Calu3 (cell line): ENCODE measurements at regions not wholly inside any gene's neighbourhood (a gene's known extent, or its start where the extent isn't known, plus 50 kb on each side); places are given as distances from the start of the nearest gene placed in this dataset.

Experiments used
- BruUV-seq: library from RNA; stranded (reverse); fragments of 400-500 nt; replicated peaks from 2 replicates; lab custom pipeline; 2021; lab: Mats Ljungman, UMichigan
- CTCF ChIA-PET: fragments of 300-600 bp; sonication (Branson Sonifier 250); formaldehyde crosslinking; loops from one replicate; lab custom pipeline; 2022; ENCODE audit warnings: antibody characterized with exemption; lab: Charles Lee
- DNase-seq: peaks from one replicate; pipeline ENCODE4 v3.0.0; 2022
- H3K27ac Mint-ChIP-seq: one replicate; pipeline ENCODE4 v1.8.0; 2022; ENCODE audit warnings: mixed read lengths; ENCODE audit not compliant: unreplicated experiment
- H3K27me3 Mint-ChIP-seq: one replicate; pipeline ENCODE4 v1.8.0; 2022; ENCODE audit warnings: mixed read lengths; ENCODE audit not compliant: unreplicated experiment
- H3K36me3 Mint-ChIP-seq: one replicate; pipeline ENCODE4 v1.8.0; 2022; ENCODE audit warnings: mild to moderate bottlenecking, moderate library complexity, mixed read lengths; ENCODE audit not compliant: insufficient read depth, unreplicated experiment
- H3K4me1 Mint-ChIP-seq: one replicate; pipeline ENCODE4 v1.8.0; 2022; ENCODE audit warnings: mild to moderate bottlenecking, low read depth, mixed read lengths; ENCODE audit not compliant: unreplicated experiment
- H3K4me3 Mint-ChIP-seq: one replicate; pipeline ENCODE4 v1.8.0; 2022; ENCODE audit warnings: mild to moderate bottlenecking, low read depth, moderate library complexity, mixed read lengths; ENCODE audit not compliant: unreplicated experiment
- H3K9me3 Mint-ChIP-seq: one replicate; pipeline ENCODE4 v1.8.0; 2022; ENCODE audit warnings: low read depth, mixed read lengths; ENCODE audit not compliant: unreplicated experiment
- CTCF ChIP-seq: fragments of 200-600 bp; IDR thresholded peaks from one replicate; pipeline ENCODE4 v1.8.0; 2022; ENCODE audit warnings: antibody characterized with exemption; ENCODE audit not compliant: unreplicated experiment
- intact Hi-C: fragments of 100-400 bp; cut with micrococcal nuclease; formaldehyde crosslinking; loops from one replicate; pipeline ENCODE4 v1.10.0; 2022; ENCODE audit not compliant: unreplicated experiment

GRCh38 chr1:219281831-219282230 lies 108.2 kb downstream of the LYPLAL1 start:
- no peak for TF ChIP-seq CTCF
- no peaks in the 10 kb centered on the region for H3K36me3 Mint-ChIP-seq
- no peaks in the 10 kb centered on the region for H3K27me3 Mint-ChIP-seq
- H3K9me3 Mint-ChIP-seq = no peaks in the 10 kb centered on the region
- BruUV-seq = no TSS peak
- CTCF ChIA-PET = no interaction called here
- H3K4me3 Mint-ChIP-seq = no peak overlapping the region
- intact Hi-C loops = no loop called here
- H3K4me1 Mint-ChIP-seq = peaks cover 18% of the 10 kb centered on the region
- H3K27ac Mint-ChIP-seq = no peak overlapping the region
- DNase-seq = no peak

- Mint-ChIP-seq H3K27me3 (no peaks in the 10 kb centered on the region), H3K4me3 (no peak overlapping the region), H3K36me3 (no peaks in the 10 kb centered on the region), H3K4me1 (peaks cover 18% of the 10 kb centered on the region), H3K9me3 (peaks cover 3% of the 10 kb centered on the region), H3K27ac (no peak overlapping the region)
- no peak for TF ChIP-seq CTCF
- peak; percentile 7 for DNase-seq
- CTCF ChIA-PET = interaction anchor here (1.0 kb wide), 1 partner anchor 573 kb away, joined by 3 read pairs; no protein-coding TSS in a partner anchor
- intact Hi-C loops = no loop called here
- no TSS peak for BruUV-seq
Observed at GRCh38 chr1:219279017-219279770, 105.5 kb downstream of the LYPLAL1 start.

- H3K27ac Mint-ChIP-seq = no peak overlapping the region
- CTCF ChIA-PET = no interaction called here
- peaks cover 3% of the 10 kb centered on the region for H3K9me3 Mint-ChIP-seq
- no peak overlapping the region for H3K4me3 Mint-ChIP-seq
- no TSS peak for BruUV-seq
- H3K27me3 Mint-ChIP-seq = no peaks in the 10 kb centered on the region
- no peak for TF ChIP-seq CTCF
- no peaks in the 10 kb centered on the region for H3K36me3 Mint-ChIP-seq
- H3K4me1 Mint-ChIP-seq = peaks cover 18% of the 10 kb centered on the region
- DNase-seq = no peak
- intact Hi-C loops = no loop called here
Observed at GRCh38 chr1:219278288-219278687, 104.6 kb downstream of the LYPLAL1 start.

- H3K27me3 Mint-ChIP-seq = no peaks in the 10 kb centered on the region
- no peak for TF ChIP-seq CTCF
- H3K9me3 Mint-ChIP-seq = peaks cover 3% of the 10 kb centered on the region
- H3K36me3 Mint-ChIP-seq = no peaks in the 10 kb centered on the region
- no peak overlapping the region for H3K4me3 Mint-ChIP-seq
- peaks cover 19% of the 10 kb centered on the region for H3K4me1 Mint-ChIP-seq
- no peak overlapping the region for H3K27ac Mint-ChIP-seq
- no peak for DNase-seq
- CTCF ChIA-PET = no interaction called here
- intact Hi-C loops = no loop called here
- no TSS peak for BruUV-seq
Observed at GRCh38 chr1:219277304-219278105, 103.8 kb downstream of the LYPLAL1 start.
